MM.1S (cell line): ENCODE measurements at regions not wholly inside any gene's neighbourhood (a gene's known extent, or its start where the extent isn't known, plus 50 kb on each side); places are given as distances from the start of the nearest gene placed in this dataset.

ENCODE experiments used
- EZH2 ChIP-seq: fragments of 300-600 bp; sonication (generic); optimal IDR thresholded peaks from 2 replicates; pipeline ENCODE3; 2017; ENCODE audit warnings: low read depth, mild to moderate bottlenecking, antibody characterized with exemption, low read length, mixed read lengths
- EZH2phosphoT487 ChIP-seq: fragments of 300-600 bp; sonication (generic); IDR thresholded peaks from 2 replicates; pipeline ENCODE4 v1.6.1; 2018; ENCODE audit warnings: antibody characterized with exemption, low read length
- TF ChIP-seq, protein P1 (sequence below): fragments of 300-600 bp; sonication (generic); IDR thresholded peaks from 2 replicates; pipeline ENCODE4 v1.5.1; 2016; ENCODE audit warnings: antibody characterized with exemption, low read length, mixed read lengths

DNA sequence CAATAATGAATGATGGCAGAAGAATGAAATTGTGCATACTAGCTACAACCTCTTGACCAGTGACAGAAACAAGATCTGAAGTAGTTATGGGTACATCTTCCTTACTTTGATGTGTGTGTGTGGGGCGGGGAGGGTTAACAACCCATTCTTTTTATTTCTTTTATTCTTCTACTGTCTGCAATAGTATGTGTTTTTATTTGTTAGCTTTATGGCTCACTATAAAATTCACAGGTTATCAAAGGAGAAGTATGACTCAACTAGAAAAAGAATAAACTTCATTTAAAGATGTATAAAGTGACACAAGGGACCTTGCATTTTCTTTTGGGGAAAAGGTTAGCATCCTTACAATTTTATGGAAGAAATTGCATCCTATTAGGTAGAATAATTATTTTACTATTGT, 430.5 kb downstream of the DAD1 start:
- TF ChIP-seq, protein P1, sequence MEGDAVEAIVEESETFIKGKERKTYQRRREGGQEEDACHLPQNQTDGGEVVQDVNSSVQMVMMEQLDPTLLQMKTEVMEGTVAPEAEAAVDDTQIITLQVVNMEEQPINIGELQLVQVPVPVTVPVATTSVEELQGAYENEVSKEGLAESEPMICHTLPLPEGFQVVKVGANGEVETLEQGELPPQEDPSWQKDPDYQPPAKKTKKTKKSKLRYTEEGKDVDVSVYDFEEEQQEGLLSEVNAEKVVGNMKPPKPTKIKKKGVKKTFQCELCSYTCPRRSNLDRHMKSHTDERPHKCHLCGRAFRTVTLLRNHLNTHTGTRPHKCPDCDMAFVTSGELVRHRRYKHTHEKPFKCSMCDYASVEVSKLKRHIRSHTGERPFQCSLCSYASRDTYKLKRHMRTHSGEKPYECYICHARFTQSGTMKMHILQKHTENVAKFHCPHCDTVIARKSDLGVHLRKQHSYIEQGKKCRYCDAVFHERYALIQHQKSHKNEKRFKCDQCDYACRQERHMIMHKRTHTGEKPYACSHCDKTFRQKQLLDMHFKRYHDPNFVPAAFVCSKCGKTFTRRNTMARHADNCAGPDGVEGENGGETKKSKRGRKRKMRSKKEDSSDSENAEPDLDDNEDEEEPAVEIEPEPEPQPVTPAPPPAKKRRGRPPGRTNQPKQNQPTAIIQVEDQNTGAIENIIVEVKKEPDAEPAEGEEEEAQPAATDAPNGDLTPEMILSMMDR: no peak
- TF ChIP-seq EZH2 (no peak), EZH2phosphoT487 (no peak)
